HG02623 (cell line): ENCODE measurements at regions not wholly inside any gene's neighbourhood (a gene's known extent, or its start where the extent isn't known, plus 50 kb on each side); places are given as distances from the start of the nearest gene placed in this dataset.
"Not testable (repeated sequence)": the region's sequence is repeated elsewhere in the genome, so short reads cannot be mapped to it uniquely, and the experiment has no call there.

Experiments used
- ATAC-seq: cut with Tn5 transposase; IDR thresholded peaks from one replicate; pipeline ENCODE4 v1.9.1; 2021; ENCODE audit warnings: moderate library complexity; ENCODE audit not compliant: unreplicated experiment

DNA sequence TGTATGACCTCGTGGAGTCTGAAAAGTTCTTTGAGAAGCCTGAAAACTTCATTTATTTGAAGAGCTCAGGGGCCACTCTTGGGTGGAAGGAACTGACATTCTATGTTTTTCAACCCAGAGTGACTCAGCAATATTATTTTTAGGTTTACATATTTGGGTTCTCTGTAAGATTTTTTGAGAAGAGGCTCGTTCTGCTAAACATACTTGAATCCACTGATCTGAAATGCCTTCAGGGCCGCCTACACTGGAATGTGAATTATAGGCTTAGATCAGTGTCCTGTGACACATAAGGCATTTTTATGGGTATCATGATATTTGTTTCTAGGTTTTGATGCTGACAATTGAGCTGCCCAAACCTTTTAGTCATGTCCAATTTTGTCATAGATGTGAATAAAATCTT is 86.2 kb downstream of the PSAT1 start:
- ATAC-seq, result no peak

DNA sequence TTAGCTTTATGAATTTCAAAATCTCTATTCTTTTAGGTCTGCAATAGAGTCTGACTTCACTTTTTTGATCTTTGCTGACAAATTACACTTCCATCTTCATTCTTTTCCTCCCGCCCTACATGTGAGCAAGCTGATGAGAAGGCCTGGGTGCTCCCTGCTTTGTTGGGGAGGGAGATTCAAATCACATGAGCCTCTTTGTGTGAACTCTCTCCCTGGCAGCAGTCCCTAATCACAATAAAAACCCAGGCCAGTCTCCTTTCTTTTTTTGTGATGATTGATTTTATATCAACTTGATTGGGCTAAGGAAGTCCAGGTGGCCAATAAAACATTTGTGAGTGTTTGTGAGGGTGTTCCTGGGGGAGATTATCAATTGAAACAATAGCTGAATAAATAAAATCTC is 89.4 kb downstream of the PSAT1 start:
- ATAC-seq, result no peak

DNA sequence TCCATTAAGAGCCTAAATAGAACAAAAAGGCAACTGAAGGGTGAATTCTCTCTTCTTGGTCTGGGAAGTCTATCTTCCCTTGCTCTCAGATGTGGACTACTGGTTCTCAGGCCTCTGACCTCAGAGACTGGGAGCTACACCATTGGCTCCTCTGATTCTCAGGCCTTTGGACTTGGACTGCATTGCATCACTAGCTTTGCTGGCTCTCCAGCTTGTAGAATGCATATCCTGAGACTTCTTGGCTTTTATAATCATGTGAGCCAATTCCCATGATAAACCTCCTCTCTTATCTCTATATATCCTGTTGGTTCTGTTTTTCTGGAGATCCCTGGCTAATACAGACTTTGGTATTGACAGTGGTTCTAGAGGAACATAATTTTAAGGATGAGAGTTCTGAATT is 89.8 kb downstream of the PSAT1 start:
- ATAC-seq, result no peak

DNA sequence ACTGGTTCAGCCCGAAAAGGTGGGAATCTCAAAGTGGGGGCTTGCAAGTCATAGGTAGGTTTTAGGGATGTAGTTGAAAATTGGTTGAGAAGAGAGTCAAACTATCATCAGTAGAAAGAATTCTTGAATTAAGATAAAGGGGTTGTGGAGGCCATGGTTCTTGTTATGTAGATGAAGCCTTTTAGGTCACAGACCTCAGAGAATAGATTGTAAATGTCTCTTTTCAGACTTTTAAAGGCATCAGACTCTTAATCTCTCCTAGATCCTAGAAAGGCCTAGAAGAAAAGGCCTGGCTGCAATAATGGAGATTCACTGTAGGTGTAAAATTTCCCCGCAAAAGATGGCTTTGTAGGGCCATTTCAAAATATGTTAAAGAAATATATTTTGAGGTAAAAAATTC is 96.4 kb downstream of the PSAT1 start:
- no peak for ATAC-seq

DNA sequence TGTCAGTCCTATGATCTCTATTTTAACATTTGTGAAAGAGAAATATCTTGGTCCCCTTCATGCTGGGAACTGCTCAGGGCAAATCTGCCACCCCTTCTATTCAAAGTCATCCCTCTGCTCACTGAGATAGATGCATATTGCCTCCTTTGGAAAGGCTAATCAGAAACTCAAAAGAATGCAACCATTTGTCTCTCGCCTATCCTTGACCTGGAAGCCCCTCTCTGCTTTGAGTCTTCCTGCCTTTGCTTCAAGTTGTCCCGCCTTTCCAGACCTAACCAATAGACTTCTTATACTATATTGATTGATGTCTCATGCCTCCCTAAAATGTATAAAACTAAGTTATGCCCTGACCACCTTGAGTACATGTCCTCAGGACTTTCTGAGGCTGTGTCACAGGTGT is 97.0 kb downstream of the PSAT1 start:
- ATAC-seq, result no peak

DNA sequence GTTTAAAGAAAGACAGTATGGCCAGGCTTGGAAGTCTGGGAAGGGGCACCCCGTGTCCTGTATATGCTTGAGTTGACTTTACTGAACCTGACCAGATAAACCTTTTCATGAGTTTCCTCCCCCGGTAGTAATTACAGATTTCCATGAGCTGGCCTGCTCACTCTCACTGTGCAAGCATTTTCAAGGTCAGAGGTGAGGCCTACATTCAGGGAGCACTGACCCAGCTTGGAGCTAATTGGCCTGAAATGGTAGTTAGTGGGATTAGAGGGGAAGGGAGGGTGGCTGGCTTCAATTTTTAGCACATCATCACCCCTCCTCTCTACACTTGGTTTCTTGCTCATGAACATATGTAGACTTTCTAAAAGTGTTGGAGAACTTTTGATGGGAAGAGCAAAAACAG is 99.2 kb downstream of the PSAT1 start:
- ATAC-seq, result no peak

DNA sequence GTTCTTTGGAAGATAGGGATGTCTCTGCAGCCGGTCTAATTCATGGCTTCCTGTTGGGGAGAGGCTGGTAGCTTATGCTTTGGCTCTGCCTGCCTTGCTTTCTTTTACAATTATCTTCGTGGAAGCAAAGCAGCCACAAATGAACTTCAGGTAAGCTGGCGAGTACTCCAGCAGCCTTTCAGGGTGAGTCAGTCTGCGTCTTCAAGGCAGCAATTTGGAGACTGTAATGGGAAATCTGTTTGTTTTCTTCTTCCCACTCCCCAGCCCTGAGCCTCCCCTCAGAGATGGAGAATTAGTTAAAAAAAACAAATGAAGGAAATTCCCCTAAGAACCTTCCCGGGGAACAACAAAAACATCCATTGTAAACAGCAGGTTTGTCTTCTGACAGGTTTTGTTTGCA is 100.1 kb downstream of the PSAT1 start:
- no peak for ATAC-seq

DNA sequence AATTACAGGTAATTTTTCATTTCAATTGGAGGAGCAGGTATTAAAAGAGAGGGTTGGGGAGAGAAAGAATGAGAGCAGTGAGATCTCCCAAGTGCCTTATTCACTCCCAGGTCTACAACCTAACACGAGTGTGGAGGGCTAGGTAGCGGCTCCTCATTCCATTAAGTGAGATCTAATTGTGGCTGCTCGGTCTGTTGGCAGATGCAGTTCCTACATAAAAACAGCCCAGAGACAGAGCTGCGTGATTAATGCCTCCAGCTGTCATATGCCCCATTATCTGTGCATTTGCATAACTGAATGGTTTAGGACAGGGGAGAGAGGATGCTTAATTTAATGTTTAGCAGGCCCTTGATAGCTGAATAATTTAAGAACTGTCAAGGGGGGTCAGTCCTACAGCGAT is 100.5 kb downstream of the PSAT1 start:
- ATAC-seq, result no peak

DNA sequence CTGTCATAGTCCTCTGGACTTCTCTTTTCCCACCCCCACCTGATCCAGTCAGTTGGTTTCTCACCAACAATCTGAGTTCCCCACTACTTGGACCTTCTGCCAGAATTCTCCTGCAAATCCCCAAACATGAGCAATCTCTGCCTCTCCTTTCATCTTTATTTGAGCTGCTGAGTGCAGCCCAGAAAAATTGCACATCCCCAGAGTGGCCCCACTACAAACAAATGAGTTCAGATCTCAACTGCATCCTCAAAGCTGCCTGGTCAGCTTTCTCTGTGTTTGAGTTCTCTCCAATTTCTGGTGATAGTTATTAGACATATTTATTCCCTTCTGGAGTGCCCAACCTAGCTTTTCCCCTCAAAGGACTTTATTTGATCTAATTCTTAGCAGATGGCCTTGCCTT is 102.2 kb downstream of the PSAT1 start:
- ATAC-seq, result no peak

DNA sequence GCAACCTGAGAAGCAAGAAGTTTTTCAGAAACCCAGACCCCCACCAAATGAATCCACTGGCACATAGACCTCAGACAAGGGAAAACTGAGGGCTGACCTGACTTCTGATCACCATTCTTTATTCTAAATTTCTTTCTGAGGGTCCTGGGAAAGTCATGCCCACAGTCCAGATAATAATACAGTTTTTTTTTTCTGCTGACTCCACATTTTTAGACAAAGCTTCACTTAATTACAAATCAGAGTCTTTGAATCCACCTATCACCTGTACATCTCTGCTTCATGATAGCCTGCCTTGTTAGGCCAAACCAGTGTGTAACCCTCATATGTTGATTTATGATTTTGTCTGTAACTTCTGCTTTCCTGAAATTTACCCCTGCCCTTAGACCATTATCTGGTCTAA is 103.6 kb downstream of the PSAT1 start:
- no peak for ATAC-seq

DNA sequence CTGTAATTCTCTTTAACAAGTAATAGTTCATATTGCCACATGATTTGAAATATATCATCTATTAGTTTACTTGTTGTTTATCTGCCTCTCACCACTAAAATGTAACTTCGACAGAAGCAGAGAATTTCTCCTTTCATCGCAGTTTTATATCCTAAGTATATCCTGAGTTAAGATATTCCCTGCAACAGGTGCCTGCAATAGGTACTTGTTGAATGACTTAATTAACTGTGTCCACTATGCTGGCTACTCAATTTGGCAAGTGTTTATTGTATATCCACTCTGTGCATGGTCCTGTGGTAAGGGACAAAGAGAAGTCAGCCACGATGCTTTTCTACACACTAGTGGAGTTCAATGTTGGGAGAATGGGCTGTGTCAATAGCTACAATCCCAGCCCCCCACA is 108.5 kb downstream of the PSAT1 start:
- ATAC-seq, result no peak

DNA sequence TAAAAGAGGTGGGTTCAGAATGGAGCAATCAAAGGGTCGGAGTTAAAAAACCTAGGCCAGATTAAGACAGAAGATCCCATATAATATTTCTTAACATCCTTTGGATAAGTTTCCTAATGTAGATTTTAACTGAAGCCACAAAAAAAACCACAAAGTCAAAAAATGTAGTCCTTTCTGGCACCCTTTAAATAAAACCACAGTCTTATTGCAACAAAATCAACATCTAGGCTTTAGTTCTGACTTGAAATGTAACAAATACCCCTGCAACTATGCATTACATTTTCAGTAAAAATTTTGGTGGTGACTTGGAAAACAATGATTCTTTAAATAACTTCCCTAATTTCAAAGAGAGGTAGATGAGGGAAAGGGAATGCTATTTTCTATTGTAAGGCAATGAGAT is 109.2 kb downstream of the PSAT1 start:
- no peak for ATAC-seq

DNA sequence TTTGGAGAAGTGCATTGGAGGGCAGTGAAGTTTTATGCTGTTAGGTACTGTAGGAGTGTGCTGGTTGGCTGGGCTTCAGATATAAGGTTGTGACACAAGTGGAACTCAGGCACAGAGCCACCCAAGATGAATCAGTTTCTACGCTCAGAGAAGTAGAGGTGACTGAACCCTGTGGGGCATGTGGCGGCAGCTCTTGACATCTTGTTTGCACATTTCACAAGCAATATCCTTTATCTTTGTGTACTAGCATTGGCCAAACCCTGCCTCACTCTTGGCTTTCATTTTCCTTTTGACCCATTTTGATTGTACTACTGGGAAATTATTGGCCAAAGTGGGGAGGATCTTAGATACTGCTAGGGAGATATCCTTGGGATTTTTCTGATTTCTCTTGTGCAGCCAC is 110.0 kb downstream of the PSAT1 start:
- ATAC-seq, result no peak

DNA sequence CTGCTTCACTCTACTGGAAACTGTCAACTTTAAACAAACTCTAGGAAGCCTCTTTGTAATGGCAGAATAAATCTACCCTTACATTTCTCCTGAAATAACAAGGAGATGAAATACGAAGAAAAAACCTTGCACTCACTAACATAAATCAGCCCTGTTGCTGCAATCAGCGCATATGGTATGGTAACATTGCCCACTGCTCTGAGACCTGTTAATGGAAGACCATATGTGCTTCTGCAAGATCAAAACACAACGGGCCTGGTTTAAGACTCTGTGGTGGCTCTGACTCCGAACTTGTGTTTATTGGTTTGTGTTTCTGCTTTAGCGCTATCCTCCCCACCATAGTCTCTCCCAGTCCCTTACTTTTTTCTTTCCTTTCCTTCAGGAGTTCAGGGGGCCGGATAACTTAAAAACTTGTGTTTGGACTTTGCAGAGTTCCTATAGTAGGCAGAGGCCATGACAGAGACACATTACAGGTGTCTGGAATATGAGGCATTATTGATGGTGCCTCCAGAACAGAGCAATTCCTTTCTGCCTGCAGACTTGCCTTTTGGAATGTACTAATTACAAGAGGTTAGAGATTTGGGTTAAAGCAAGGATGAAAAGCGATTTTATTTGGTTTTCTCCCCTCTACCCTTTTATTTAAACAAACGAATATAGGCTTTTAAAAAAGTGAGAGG is 110.8 kb downstream of the PSAT1 start:
- no peak for ATAC-seq

DNA sequence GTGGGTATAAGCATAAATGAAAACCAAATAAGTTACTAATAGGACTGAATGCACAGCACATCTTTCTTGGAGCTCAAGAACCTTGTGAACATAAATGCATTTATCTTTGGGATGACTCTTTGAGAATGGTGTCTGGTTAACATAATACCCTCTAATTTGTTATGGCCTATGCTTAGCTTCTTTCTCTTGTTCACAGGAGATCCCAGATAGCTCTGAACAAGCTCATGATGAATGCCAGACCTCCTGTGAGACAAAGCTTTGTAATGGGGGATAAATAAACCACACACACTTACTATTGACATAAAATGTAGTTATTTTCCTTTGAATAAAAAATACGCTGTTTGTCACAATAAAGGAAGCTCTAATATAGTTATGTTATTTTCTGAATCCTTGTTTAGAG is 111.5 kb downstream of the PSAT1 start:
- no peak for ATAC-seq

DNA sequence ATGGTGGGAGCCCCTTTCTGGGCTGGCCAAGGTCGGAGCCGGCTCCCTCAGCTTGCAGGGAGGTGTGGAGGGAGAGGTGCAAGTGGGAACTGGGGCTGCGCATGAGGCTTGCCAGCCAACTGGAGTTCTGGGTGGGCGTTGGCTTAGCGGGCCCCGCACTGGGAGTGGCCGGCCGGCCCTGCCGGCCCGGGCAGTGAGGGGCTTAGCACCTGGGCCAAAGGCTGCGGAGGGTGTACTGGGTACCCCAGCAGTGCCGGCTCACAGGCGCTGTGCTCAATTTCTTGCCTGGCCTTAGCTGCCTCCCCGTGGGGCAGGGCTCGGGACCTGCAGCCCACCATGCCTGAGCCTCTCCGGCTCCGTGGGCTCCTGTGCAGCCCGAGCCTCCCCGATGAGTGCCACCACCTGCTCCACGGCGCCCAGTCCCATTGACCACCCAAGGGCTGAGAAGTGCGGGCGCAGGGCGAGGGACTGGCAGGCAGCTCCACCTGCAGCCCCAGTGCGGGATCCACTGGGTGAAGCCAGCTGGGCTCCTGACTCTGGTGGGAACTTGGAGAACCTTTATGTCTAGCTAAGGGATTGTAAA is 113.1 kb downstream of the PSAT1 start:
- not testable (repeated sequence) for ATAC-seq

DNA sequence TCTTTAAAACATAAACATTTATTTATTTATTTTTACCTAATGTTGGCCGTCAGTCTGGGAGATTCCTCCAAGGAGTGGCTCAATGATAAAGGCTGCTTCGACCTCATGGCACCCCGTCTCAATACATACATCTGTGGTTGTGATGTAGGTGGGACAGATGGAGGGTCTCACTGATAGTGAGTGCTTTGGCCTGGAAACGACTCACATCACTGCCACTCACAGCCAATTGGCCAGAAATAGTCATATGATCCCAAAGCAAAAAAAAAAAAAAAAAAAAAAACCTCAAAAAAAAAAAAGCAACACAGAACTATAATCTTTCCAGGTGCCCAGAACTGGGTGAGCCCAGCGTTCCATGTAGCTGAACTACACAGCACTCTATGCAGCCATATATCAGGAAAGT is 125.4 kb downstream of the PSAT1 start:
- ATAC-seq, result no peak

DNA sequence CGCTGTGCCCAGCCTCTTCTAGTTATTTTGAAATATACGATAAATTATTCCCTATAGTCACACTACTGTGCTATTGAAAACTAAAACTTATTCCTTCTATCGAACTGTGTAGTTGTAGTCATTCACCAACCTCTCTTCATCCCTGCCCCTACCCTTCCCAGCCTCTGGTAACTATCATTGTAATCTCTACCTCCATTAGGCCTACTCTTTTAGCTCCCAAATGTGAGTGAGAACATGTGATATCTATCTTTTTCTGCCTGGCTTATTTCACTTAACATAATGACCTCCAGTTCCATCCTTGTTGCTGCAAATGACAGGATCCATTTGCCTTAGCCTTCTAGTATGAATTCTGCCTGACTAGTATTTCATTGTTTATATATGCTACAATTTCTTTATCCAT is 127.4 kb downstream of the PSAT1 start:
- ATAC-seq, result no peak

DNA sequence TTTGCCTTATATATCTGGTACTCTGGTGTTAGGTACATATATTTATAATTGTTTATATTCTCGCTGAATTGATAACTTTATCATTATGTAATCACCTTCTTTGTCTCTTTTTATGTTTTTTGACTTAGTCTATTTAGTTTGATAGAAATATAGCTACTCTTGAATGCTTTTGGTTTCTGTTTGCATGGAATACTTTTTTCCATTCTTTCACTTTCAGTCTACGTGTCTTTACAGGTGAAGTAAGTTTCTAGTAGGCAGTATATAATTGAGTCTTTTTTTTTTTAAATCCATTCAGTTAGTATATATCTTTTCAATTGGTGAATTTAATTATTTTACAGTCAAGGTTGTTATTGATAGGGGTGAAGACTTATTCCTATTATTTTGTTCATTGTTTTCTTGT is 131.7 kb downstream of the PSAT1 start:
- ATAC-seq, result no peak

DNA sequence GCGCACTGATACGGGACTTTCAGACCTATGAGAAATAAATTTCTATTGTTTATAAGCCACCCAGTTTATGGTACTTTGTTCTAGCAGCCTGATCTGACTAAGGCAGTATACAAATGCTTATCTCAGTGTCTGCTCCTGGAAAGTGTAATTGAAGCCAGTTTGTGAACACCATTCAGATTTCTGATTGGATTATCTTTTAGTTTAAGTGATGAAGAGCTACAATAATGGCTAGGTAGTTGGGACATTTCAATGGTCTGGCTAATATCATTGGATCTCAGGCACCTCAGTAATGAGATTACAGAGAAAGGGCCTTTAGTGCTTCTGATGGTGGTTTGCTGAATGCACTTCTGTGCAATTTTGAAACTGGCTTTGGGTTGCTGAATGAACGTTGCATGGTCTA is 133.5 kb downstream of the PSAT1 start:
- no peak for ATAC-seq

DNA sequence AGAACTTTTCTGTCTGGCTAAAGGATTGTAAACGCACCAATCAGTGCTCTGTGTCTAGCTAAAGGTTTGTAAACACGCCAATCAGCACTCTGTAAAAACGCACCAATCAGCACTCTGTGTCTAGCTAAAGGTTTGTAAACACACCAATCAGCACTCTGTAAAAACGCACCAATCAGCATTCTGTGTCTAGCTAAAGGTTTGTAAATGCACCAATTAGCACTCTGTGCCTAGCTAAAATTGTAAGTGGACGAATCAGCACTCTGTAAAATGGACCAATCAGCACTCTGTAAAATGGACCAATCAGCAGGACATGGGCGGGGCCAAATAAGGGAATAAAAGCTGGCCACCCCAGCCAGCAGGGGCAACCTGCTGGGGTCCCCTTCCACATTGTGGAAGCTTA is 134.1 kb downstream of the PSAT1 start:
- ATAC-seq, result not testable (repeated sequence)

DNA sequence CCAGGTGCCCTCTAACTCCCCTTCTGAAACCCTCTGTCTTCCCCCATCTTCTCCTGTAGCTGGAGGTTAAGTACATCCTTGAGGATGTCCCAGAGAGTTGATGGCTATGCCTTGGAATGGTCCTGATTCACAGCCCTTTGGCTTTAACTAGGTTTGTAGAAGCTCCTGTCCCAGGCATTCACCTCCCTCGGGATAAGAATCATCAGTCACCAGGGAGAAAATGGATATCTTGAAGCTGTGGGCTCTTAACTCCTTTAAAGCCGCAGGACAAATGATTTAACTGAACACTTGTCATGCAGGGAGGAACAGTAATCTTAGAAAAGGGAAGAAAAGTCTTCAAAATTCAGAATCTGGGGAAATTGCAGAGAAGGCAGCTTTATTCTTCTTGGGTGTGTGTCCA is 139.9 kb downstream of the PSAT1 start:
- no peak for ATAC-seq

DNA sequence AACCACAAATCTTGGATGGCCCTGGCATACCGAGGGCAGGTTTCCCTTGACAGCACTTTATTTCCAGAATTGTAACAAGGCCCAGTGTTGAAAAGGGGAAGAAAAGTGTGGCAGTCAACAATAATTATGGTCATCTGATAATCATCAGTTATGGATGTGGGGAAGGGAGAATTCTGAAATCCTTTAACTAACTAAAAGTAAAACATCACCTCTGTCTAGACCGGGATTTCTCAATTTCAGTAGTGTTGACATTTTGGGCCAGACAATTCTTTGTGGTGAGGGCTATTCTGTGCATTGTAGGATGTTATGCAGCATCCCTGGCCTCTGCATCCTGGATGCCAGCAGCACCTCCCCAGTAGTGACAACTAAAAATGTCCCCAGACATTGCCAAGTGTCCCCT is 140.4 kb downstream of the PSAT1 start:
- no peak for ATAC-seq
